CD4-positive, alpha-beta T cell treated with Interleukin-12 subunit alpha and Interleukin-12 subunit beta, for 1 hour (primary cell): ENCODE measurements at regions not wholly inside any gene's neighbourhood (a gene's known extent, or its start where the extent isn't known, plus 50 kb on each side); places are given as distances from the start of the nearest gene placed in this dataset.
A peak's percentile ranks its signal among the peaks of the same experiment; 100 is the strongest.
"Not testable (repeated sequence)": the region's sequence is repeated elsewhere in the genome, so short reads cannot be mapped to it uniquely, and the experiment has no call there.

Source experiments
- DNase-seq: peaks from one replicate; pipeline ENCODE4 v3.0.0-alpha.2; 2020

DNA sequence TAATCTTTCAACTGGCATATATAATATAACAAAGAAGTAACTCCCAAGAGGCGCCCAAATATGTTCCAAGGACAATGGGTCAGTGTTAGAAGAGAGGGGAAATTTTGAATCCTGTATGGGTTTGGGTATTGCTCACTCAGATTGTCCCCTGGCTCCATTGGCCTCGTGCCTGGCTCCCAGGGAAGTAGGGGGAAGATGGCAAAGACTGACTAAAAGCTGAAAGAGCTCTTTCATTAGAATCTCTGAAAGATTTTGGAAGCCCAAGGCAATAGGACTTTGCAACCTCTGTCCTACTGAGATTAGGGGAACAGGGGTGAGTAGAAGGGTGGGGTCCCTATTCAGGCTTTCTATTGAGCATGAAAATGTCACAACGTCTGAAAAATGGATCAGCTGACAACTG is 1272.8 kb upstream of the ZEB2 start:
- no peak for DNase-seq

DNA sequence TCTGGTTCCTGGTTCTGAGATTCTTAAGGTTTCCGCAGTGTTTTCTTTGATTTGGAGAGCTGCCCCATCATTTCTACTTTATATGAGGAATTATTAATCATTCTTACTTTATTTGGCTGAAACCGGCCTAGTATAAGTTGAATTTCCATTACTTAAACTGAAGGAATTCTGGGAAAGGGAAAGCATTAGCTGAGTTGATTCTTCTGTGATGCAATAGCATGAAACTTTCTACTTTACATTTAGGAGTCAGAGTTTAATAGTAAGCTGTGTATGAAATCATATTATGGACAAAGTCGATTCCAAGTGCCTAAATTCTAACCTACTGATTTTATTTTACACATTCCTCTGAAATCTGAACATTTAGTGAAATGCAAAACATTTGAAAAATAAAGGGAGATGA is 1269.7 kb upstream of the ZEB2 start:
- no peak for DNase-seq

DNA sequence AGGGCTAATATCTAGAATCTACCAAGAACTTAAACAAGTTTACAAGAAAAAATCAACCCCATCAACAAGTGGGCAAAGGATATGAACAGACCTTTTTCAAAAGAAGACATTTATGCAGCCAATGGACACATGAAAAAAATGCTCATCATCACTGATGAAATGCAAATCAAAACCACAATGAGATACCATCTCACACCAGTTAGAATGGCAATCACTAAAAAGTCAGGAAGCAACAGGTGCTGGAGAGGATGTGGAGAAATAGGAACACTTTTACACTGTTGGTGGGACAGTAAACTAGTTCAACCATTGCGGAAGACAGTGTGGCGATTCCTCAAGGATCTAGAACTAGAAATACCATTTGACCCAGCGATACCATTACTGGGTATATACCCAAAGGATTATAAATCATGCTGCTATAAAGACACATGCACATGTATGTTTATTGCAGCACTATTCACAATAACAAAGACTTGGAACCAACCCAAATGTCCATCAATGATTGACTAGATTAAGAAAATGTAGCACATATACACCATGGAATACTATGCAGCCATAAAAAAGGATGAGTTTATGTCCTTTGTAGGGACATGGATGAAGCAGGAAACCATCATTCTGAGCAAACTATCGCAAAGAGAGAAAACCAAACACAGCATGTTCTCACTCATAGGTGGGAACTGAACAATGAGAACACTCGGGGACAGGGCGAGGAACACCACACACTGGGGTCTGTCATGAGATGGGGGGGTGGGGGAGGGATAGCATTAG is 1267.9 kb upstream of the ZEB2 start:
- DNase-seq: not testable (repeated sequence)

DNA sequence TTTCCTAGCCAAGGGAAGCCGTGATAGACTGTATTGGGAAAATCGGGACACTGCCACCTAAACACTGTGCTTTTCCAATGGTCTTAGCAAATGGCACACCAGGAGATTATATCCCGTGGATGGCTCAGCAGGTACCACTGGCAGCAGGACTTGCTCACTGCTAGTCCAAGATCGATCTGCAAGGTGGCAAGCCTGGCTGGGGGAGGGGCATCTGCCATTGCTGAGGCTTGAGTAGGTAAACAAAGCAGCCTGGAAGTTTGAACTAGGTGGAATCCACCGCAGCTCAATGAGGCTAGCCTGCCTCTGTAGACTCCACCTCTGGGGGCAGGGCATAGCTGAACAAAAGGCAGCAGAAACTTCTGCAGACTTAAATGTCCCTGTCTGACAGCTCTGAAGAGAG is 1262.7 kb upstream of the ZEB2 start:
- DNase-seq: not testable (repeated sequence)

DNA sequence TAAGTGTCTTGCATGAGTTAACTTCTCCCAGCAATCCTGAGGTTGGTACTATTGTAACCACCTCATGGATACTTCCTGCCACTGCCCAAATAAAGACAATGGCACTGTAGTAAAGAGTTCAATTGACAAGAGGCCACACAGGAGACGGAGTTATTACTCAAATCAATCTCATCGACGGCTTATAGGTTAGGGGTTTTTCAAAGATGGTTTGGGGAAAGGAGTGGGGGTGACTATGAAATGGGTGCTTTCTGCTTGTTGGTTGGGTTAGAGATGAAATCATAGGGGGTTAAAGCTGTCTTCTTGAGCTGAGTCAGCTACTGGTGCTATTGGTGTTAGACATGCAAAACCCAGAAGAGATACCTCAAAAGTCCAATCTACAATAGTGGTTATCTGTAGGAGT is 1258.0 kb upstream of the ZEB2 start:
- DNase-seq: no peak

DNA sequence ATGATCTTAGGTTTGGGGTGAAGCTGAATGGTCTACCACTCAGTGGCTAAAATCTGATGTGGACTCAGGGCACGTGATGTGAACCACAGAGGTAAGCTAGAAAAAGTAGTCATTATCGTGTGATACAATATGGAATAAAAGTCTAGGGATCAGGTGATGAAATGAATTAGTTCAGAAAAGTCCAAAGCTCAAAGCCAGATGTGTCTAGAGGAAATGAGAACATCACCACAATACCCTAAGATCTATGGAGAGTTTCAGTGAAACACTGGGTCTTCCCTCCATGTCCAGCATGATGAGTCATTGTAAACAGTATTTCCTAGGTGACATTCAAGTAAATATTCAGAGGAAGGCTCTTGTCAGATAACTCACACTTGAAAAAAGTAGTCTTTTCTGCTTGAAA is 1257.4 kb upstream of the ZEB2 start:
- no peak for DNase-seq

DNA sequence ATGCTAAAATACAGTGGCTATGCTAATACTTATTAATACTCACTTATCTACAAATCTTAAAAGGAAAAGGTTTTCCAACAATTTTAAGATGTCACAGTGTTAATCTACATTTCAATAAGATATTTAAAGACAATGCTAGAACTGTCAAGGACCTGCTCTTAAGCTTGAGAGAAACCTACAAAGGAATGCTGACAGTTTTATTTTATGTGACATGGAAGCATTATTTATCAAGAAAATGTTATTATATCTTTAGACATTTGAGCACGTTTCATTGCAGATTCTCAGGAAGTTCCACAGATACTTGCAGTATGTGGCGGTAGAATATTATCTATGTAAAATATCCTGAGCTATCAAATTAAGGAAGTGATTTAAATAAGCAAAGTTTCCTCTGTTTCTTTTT is 1255.7 kb upstream of the ZEB2 start:
- DNase-seq: no peak

DNA sequence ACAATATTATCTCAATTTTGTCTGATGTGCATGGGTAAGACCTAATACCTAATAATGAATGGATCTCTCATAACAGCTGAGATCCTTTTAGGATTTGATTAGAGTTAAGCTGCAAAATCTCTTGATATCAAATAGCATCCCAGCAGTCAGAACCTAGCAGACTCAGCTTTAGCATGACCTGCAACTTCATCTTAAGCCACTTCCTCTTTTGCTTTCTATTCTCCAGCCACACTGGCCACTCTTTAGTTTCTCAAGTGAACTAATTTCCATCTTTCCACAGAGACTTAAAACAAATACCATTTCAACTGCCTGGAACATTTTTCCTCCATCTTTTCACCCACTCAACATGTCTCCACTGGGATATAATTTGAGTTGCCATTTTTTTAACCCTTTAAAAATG is 1251.6 kb upstream of the ZEB2 start:
- DNase-seq: no peak

DNA sequence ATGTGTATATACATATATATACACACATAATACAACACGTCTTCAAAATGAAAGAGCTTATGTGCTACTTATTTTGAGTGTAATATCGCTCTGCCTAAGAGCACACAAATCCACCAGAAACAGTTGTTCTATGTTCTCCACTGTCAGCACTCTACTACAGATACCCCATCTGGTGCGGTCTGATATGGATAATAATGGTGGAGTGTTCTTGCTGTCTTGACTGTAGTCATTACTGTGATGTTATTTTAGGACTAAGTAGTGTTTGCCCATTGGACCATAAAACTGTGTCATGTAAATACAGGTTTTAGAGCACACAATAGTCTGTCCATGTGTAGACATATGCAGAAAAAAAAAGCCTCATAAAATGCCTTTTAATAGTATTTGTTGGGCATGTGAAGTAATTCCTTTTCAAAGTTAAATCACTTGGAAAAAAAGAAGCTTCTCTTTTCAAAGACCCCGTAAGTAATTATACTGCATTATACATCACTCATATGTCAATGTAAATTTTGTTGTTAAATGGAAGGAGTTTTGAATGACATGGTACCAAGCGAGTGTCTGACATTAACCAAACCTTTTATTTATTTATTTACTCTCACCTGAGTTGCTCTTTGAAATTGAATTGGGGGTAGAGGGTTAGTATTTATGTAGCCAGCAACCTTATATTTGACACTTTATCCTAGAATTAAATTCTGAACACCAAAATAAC is 1249.2 kb upstream of the ZEB2 start:
- DNase-seq: no peak

DNA sequence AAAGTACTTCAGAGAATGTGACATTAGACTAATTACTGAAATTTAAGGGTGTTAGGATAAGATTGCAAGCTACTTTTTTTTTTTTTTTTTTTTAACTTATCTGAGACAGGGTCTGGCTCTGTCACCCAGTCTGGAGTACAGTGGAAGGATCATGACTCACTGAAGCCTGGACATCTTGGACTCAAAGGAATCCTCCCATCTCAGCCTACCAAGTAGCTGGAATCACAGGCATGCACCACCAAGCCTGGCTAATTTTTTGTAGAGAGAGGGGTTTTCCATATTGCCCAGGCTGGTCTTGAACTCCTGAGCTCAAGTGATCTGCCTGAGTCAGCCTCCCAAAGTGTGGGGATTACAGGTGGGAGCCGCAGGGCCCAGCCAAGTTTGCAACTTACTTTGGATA is 1246.0 kb upstream of the ZEB2 start:
- DNase-seq: no peak

DNA sequence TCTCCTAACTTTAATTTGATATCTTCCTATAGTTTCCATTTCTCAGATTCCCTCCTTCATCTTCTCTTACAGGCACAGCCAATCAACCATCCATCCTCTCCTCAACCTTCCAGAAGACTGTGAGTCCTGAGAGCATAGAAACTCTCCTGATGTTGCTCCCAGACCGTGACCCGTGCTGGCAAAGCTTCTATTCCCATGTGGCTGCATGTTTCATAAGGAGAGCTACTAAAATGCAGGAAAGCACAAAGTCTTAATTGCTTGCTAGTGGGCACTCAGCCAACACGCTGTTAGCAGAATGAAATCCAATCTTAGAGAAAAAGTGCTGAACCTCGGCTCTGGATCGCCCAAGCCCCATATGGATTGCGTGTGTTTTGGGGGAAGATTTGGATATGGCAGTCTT is 1244.7 kb upstream of the ZEB2 start:
- no peak for DNase-seq

DNA sequence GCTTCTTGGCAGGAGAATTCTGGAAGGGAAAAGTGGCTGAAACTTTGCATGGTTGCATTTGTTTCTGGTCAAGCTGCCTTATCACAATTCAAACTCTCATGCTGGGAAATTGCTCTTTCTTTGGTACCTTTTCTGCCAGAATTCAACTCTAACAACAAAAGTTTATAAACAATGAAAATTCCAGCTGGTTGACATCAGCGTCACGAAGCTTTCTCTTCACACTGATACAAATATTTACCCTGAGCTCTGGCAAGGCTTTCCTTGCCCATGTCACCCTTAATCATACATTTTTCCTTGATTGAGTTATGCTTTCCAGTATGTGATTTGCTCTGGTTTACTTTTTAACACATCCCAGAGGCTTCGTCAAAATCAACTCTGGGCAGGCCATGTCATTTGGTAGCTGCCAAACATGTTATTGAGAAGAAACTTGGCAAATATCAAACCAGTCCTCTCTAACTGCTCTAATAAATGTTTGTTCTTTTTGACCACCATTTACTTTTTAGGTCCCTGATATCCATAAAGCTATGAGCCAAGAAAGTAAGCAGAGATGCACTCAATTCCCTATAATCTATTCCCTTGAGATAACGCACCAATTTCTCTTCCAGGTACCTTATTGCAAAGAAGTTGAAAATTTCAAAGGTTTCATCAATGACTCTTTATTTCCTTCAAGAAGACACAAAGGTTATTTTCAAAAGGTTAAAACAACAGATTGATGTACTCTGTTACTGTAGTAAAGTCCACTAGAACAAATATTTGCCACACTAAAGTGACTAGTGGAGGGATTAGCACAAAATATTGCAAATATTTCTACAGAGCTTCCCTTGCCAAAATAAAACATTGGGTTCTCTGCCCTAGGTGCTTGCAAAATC is 1241.1 kb upstream of the ZEB2 start:
- no peak for DNase-seq

DNA sequence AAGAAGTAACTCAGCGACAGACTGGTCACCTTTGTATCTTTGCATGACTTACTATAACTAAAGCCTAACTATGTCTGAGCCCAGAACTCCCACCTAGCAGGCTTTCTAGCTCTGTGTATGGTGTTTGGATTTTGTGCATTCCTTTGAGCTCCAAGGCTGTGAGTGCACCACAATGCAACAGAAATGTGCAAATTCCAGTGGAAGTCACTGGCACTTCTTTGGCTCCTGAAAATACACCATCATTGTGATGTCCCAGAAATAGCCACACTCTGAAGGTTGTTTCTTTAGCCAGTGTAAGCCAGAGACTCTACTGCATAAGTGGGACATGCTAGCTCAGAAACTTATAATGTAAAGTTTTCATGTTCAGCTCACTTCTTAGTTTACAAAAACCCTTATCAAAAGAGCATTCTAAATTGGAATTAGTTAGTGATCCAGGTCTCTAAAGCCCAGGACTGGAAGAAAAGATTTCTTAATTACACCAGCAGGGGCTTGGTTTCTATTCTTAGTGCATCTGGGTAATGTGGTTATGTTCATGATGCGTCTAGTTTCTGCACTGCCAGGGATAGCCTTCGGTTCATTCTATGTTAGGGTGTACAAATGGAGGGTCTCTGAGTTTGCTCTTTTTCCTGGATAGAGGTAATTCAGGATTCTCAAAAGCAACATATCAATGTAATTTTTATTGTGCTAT is 1239.5 kb upstream of the ZEB2 start:
- no peak for DNase-seq

DNA sequence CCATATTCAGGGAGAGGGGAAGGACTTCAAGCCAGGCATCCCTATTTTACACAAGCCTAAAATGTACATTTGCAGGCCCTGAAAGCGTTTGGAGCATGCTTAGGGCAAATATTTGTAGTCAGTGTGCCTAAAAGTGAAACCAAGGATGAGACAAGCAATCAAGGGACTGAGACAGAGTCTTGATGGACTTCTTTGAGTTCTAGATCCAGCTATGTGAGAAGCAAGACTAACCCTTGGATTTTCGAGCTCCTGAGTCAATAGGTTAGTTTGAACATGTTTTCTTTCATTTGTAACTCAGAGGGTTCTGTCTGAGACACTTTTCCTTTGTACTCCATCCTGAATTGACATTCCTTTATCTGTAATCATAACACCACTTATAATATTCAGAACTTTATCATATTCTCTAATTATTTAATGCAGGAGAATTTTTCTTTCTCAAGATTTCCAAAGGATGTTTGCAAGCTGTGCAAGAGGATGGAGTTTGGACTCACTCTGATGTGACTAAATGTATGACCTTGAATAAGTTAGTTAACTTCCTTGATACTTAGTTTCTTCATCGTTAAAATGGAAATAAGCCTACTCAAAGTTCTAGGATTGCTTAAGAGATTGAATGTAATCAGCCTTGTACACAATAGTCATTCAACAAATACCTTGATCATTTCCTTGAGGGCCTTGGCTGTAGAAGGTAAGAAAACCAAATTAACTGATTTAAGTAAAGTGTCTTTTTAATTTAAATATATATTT is 1237.8 kb upstream of the ZEB2 start:
- no peak for DNase-seq

DNA sequence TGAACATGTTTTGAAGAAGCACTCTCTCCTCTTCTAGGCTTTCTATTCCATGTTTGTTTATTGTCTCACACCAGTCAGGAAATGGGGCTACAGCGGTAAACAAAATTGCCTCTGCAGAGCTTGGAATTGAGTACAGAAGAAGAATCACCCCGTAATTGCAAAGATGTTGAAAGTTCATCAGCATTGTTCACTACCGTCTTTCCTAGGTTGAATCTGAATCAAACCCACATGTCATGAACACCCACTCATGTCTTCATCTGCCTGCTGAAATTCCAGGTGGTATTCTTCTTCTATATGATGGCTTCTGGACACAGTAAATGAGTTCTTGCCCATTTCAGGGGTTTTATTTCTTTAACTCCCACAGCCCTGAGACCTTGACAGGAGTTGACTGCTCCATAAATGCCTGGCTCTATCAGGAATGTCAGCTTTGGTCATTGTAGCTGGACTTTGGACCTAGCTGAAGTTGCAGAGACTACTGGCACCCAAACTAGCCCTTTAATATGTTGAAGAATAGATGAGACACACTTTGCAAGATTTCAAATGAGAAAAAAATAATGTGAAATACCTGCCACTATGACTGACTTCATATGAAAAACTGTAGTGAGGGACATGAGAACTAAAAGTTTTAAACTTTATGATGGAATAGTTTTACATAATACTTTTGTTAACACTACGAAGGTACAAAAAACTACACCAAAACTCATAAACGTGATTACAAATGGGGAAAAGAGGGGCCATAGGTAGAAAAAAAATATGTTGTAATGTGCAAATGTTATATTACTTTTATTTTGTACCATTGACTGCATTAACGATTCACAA is 1235.3 kb upstream of the ZEB2 start:
- no peak for DNase-seq

DNA sequence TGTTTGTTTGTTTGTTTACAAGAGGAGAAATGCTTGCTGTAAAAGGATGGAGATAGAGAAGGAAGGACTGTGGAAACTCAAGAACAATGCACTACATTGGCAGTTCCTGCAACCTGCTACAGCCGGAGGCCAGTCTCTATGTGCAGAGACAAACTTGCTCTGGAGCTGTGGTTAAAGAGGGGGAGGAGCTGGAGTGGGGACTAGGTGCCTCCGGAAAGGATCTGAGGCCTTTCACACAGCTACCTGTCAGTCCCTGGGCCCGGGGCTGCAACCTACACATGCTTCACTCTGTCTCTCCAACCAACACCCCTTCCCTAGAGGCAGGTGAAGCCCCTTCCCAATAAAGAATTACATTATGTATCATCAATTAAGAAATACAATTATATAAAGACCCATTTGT is 1234.0 kb upstream of the ZEB2 start:
- no peak for DNase-seq

DNA sequence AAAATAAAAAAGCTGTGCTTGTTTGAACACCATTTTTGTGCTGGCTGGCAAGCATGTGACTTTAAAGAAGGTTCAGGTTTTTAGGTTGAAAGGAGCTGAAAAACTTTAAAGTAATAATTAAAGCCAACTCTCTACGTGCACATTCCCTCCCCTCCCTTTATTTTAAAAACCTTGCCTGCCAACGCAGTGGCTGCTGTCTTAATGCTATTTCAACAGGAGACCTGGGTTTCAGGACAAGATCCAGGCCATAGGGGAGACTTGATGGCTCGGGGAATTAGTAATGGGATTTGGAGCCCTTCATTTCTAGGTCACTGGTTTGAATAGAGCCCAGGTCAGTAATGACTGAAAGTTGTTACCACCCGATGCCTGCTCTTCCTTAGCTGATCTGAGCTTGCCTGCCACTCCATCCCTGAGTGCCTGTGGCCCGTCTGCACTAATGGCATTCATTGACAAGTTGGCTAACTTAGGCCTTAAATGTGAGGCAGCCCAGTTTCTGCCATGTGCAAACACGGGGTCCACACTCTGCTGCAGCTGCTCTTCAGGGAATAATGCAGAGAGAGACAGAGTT is 1233.2 kb upstream of the ZEB2 start:
- DNase-seq: no peak

DNA sequence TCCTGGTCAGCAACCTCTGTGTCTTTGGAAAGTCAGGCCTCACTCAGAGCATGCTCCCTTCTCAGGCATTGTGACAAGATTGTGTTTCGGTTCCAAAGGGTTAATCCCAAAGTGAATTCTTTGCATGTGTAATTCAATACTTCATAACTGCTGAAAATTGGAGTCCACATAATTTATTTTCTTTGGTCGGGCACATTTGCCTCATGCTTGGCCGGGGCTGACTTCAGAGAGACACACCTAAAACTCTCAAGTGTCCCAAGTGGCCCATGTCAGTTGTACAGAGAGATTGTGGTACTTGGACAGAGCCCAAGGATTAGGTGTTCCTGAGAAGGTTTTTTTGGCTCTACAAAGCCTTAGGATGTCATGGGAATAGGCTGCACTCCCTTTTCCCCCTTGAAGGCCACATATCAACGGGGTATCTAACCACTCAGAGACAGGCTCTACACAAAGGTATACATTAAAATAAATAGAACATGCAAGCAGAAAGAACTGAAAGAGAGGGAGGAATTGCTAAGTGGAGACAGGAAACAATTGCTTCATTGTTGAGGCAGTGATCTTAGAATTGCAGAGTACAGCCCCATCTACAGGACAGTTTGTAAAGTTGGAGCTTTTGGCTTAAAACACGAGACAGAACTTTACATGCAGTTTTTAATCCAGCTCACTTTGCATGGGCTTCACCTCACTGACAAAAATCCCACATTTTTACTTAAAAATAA is 1232.3 kb upstream of the ZEB2 start:
- no peak for DNase-seq

DNA sequence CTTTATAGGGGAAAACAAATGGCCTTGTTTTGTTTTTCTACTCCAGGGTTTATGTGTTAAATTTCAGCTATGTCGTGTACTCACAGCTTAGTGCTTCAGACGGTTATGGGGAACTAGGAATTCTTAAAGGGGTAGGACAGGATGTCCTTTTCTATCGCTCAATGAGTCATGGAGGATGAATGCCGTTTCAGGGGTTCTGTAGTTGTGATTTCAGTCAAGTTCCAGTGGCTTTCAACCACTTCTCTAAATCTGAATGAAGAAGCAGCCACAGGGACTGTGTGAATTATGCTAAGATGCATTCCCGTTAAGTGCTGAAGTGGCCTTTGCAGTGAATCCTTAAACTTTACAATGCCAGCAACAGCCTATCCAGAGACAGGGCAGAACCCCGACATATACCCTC is 1231.7 kb upstream of the ZEB2 start:
- DNase-seq: peak; percentile 8

DNA sequence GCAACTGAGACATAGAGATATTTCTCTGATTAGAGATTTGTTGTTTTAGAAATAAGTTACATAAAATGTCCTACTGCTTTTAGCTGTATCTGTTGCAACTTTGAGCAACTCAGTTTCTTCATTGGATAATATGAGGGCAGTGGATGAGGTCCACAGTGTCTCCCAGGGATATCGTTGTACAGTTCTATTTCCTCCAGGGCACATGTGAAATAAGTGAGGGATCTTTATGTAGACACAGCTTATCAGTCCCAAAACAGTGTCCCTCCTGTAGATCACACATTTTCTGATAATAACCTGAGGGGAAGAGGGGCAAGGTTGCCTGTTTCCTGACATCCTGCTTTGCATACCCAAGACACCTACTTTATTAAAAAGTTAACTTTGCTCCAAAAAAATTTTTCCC is 1231.2 kb upstream of the ZEB2 start:
- DNase-seq: no peak

DNA sequence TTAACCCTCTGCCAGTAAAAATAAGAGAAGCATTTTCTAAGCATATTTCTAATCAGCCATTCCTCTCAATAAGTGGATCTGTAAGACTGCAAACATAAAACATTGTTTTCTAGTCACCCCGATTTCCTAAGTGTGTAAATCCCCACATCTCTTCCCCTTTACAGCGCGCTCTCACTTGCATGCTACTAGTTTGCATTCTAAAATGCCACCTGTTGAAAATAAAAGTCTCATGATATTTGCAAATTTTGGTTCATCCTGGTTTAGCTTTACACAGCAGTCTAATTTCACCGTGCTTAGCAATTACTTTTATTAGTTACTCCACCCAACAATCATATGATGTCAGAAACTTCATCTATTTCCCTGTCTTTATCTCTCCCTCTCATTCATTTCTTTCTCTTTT is 1230.7 kb upstream of the ZEB2 start:
- no peak for DNase-seq
